GM18868 (cell line): ENCODE measurements at regions not wholly inside any gene's neighbourhood (a gene's known extent, or its start where the extent isn't known, plus 50 kb on each side); places are given as distances from the start of the nearest gene placed in this dataset.
A peak's percentile ranks its signal among the peaks of the same experiment; 100 is the strongest.

ENCODE experiments used
- ATAC-seq: cut with Tn5 transposase; IDR thresholded peaks from one replicate; pipeline ENCODE4 v1.9.1; 2021; ENCODE audit warnings: mild to moderate bottlenecking, moderate library complexity; ENCODE audit not compliant: unreplicated experiment

GRCh38 chr2:74735009-74735408, 81.0 kb downstream of the SEMA4F start:
- no peak for ATAC-seq

GRCh38 chr2:74735564-74735963, 81.5 kb downstream of the SEMA4F start:
- no peak for ATAC-seq

GRCh38 chr2:74736589-74736988, 82.5 kb downstream of the SEMA4F start:
- no peak for ATAC-seq

GRCh38 chr2:74738586-74738985, 84.5 kb downstream of the SEMA4F start:
- no peak for ATAC-seq

- ATAC-seq, result no peak
Observed at GRCh38 chr2:74739129-74739528, 85.1 kb downstream of the SEMA4F start.

- ATAC-seq, result no peak
Observed at GRCh38 chr2:74739733-74740241, 85.7 kb downstream of the SEMA4F start.

GRCh38 chr2:74740395-74740740, 86.3 kb downstream of the SEMA4F start:
- no peak for ATAC-seq

GRCh38 chr2:74740741-74741431, 86.8 kb downstream of the SEMA4F start:
- ATAC-seq, result no peak

GRCh38 chr2:74741629-74742028, 87.6 kb downstream of the SEMA4F start:
- no peak for ATAC-seq

GRCh38 chr2:74742471-74742870, 88.4 kb downstream of the SEMA4F start:
- ATAC-seq, result no peak

- ATAC-seq, result no peak
Observed at GRCh38 chr2:74743039-74743438, 89.0 kb downstream of the SEMA4F start.

- ATAC-seq, result no peak
Observed at GRCh38 chr2:74743778-74744177, 89.7 kb downstream of the SEMA4F start.

- no peak for ATAC-seq
Observed at GRCh38 chr2:74744731-74745515, 89.0 kb upstream of the HK2 start.

- no peak for ATAC-seq
Observed at GRCh38 chr2:74745766-74746165, 88.2 kb upstream of the HK2 start.

GRCh38 chr2:74746480-74746879, 87.4 kb upstream of the HK2 start:
- no peak for ATAC-seq

GRCh38 chr2:74747411-74748080, 86.4 kb upstream of the HK2 start:
- ATAC-seq, result no peak

GRCh38 chr2:74748665-74749064, 85.3 kb upstream of the HK2 start:
- no peak for ATAC-seq

GRCh38 chr2:74749432-74749831, 84.5 kb upstream of the HK2 start:
- no peak for ATAC-seq

GRCh38 chr2:74751981-74752851, 81.7 kb upstream of the HK2 start:
- ATAC-seq, result no peak

- no peak for ATAC-seq
Observed at GRCh38 chr2:74755386-74755785, 78.5 kb upstream of the HK2 start.

- ATAC-seq, result peak; percentile 53
Observed at GRCh38 chr2:74756356-74756890, 77.5 kb upstream of the HK2 start.
